A549 (cell line): ENCODE measurements at regions not wholly inside any gene's neighbourhood (a gene's known extent, or its start where the extent isn't known, plus 50 kb on each side); places are given as distances from the start of the nearest gene placed in this dataset.
"Not testable (repeated sequence)": the region's sequence is repeated elsewhere in the genome, so short reads cannot be mapped to it uniquely, and the experiment has no call there.

Source experiments
- ATAC-seq, 2 experiments: fragments of 200-7000 bp in 1 of 2; fragments of >200 bp in 1 of 2; cut with Nextera tagmentation in 1 of 2; cut with Tn5 transposase in 1 of 2; 3 replicates each; pipeline versions ENCODE4 v1.8.0 to v1.9.1; 2018 to 2020; ENCODE audit warnings: mild to moderate bottlenecking in 1 of 2, moderate library complexity in 1 of 2
- CTCF ChIA-PET: fragments of 300-600 bp; sonication (Branson Sonifier 250); formaldehyde crosslinking; extraction: SDS; loops from one replicate; lab custom pipeline; 2021; ENCODE audit warnings: antibody characterized with exemption, inconsistent platforms; lab: Yijun Ruan, JAX
- POLR2A ChIA-PET: fragments of 350-600 bp; formaldehyde crosslinking; extraction: SDS; loops from one replicate; lab custom pipeline; 2021; ENCODE audit warnings: antibody characterized with exemption, inconsistent platforms; lab: Yijun Ruan, JAX
- DNase-seq, 2 experiments: peaks; one replicate each; pipeline versions ENCODE4 v3.0.0 to v3.0.0-alpha.2; 2011 to 2016; ENCODE audit warnings: low read depth in 1 of 2, low spot score in 1 of 2
- FAIRE-seq: peaks from 2 replicates; lab custom pipeline; 2011; peaks lifted over from hg19 to GRCh38; lab: Jason Lieb, UNC
- H3K27ac ChIP-seq, 2 experiments: fragments of >200 bp; sonication (Bioruptor Twin); formaldehyde crosslinking; 3 replicates each; pipeline ENCODE4 v1.5.1; 2016 to 2017
- H3K4me1 ChIP-seq: fragments of >200 bp; sonication (Bioruptor Twin); formaldehyde crosslinking; 3 replicates; pipeline ENCODE4 v1.6.1; 2016
- H3K4me2 ChIP-seq: fragments of >200 bp; sonication (Bioruptor Twin); formaldehyde crosslinking; 3 replicates; pipeline ENCODE4 v1.6.1; 2016
- H3K4me3 ChIP-seq: fragments of >200 bp; sonication (Bioruptor Twin); formaldehyde crosslinking; 3 replicates; pipeline ENCODE4 v1.5.1; 2016
- H3K9me3 ChIP-seq: fragments of >200 bp; sonication (Bioruptor Twin); formaldehyde crosslinking; 3 replicates; pipeline ENCODE4 v1.6.1; 2016
- CHD2 ChIP-seq: fragments of 150-350 bp; IDR thresholded peaks from 2 replicates; pipeline ENCODE4 v1.6.1; 2014; ENCODE audit warnings: low read length; ENCODE audit not compliant: partially characterized antibody
- CTCF ChIP-seq: fragments of >200 bp; sonication (Bioruptor Twin); formaldehyde crosslinking; IDR thresholded peaks from 3 replicates; pipeline ENCODE4 v1.5.1; 2016
- EHMT2 ChIP-seq: fragments of 200-600 bp; sonication (generic); IDR thresholded peaks from 2 replicates; pipeline ENCODE4 v1.6.1; 2016; ENCODE audit warnings: antibody characterized with exemption, low read depth, mild to moderate bottlenecking, moderate library complexity
- ESRRA ChIP-seq: fragments of 150-350 bp; IDR thresholded peaks from 2 replicates; pipeline ENCODE4 v1.6.1; 2014; ENCODE audit warnings: mild to moderate bottlenecking, low read length, borderline replicate concordance
- FOSL2 ChIP-seq, 2 experiments: fragments of 450-650 bp in 1 of 2; fragments of >200 bp in 1 of 2; sonication (Bioruptor Twin) in 1 of 2; formaldehyde crosslinking; IDR thresholded peaks; 2 replicates each; pipeline versions ENCODE4 v1.5.0 to v1.6.1; 2016 to 2020; ENCODE audit warnings: mild to moderate bottlenecking in 1 of 2, moderate library complexity in 1 of 2
- GATA3 ChIP-seq: IDR thresholded peaks from 2 replicates; pipeline ENCODE4 v1.6.1; 2012; ENCODE audit warnings: borderline replicate concordance
- HDAC2 ChIP-seq: fragments of 200-600 bp; sonication (generic); IDR thresholded peaks from 2 replicates; pipeline ENCODE4 v1.6.1; 2016
- HES2 ChIP-seq: fragments of >200 bp; sonication (Bioruptor Twin); formaldehyde crosslinking; IDR thresholded peaks from 2 replicates; pipeline ENCODE4 v1.6.1; 2016
- HOXB5 ChIP-seq: fragments of 250-450 bp; sonication (Bioruptor Pico); IDR thresholded peaks from 2 replicates; pipeline ENCODE4 v1.5.0; 2020; ENCODE audit warnings: mild to moderate bottlenecking, moderate library complexity
- KDM5A ChIP-seq: fragments of 200-600 bp; sonication (generic); IDR thresholded peaks from 2 replicates; pipeline ENCODE4 v1.6.1; 2016; ENCODE audit warnings: antibody characterized with exemption, mild to moderate bottlenecking
- MYC ChIP-seq: IDR thresholded peaks from 2 replicates; pipeline ENCODE4 v1.6.1; 2012; ENCODE audit warnings: mild to moderate bottlenecking, inconsistent platforms, low read length, improper control_type of control experiment, borderline replicate concordance
- NFE2L2 ChIP-seq: fragments of 150-350 bp; conservative IDR thresholded peaks from 2 replicates; pipeline ENCODE4 v1.6.1; 2014; ENCODE audit warnings: low read length
- PBX3 ChIP-seq: IDR thresholded peaks from 2 replicates; pipeline ENCODE4 v1.6.1; 2012
- PHF8 ChIP-seq: fragments of 200-600 bp; sonication (generic); IDR thresholded peaks from 2 replicates; pipeline ENCODE4 v1.6.1; 2016; ENCODE audit warnings: low read depth, mild to moderate bottlenecking, antibody characterized with exemption, moderate library complexity, borderline replicate concordance
- POLR2AphosphoS2 ChIP-seq: conservative IDR thresholded peaks from 2 replicates; pipeline ENCODE4 v1.6.1; 2012; ENCODE audit warnings: low read length, improper control_type of control experiment, inconsistent platforms
- RAD21 ChIP-seq, 2 experiments: fragments of >200 bp in 1 of 2; sonication (Bioruptor Twin) in 1 of 2; formaldehyde crosslinking in 1 of 2; IDR thresholded peaks in 1 of 2; conservative IDR thresholded peaks in 1 of 2; 2 replicates in 1 of 2; 3 replicates in 1 of 2; pipeline ENCODE4 v1.6.1; 2012 to 2018; ENCODE audit warnings: inconsistent platforms in 1 of 2
- RARB ChIP-seq: fragments of 250-450 bp; sonication (Bioruptor Pico); IDR thresholded peaks from 2 replicates; pipeline ENCODE4 v1.8.0; 2021; ENCODE audit warnings: mild to moderate bottlenecking, moderate library complexity
- RCOR1 ChIP-seq: fragments of 150-350 bp; IDR thresholded peaks from 2 replicates; pipeline ENCODE4 v1.6.1; 2014; ENCODE audit warnings: antibody characterized with exemption, low read length, low read depth
- REST ChIP-seq: fragments of 200-600 bp; sonication (generic); IDR thresholded peaks from 2 replicates; pipeline ENCODE4 v1.6.1; 2016; ENCODE audit warnings: antibody characterized with exemption, mild to moderate bottlenecking, moderate library complexity
- RNF2 ChIP-seq: fragments of 200-600 bp; sonication (generic); IDR thresholded peaks from 2 replicates; pipeline ENCODE4 v1.6.1; 2016; ENCODE audit warnings: low read depth, mild to moderate bottlenecking, antibody characterized with exemption, moderate library complexity, borderline replicate concordance
- SREBF2 ChIP-seq: fragments of 450-650 bp; IDR thresholded peaks from 2 replicates; pipeline ENCODE4 v1.6.1; 2014; ENCODE audit warnings: mild to moderate bottlenecking, moderate library complexity
- TFCP2L1 ChIP-seq: fragments of 250-450 bp; sonication (Bioruptor Pico); IDR thresholded peaks from 2 replicates; pipeline ENCODE4 v1.5.0; 2021; ENCODE audit warnings: mild to moderate bottlenecking
- TP53 ChIP-seq: fragments of 250-450 bp; sonication (Bioruptor Pico); IDR thresholded peaks from 2 replicates; pipeline ENCODE4 v1.5.0; 2021; ENCODE audit warnings: mild to moderate bottlenecking, moderate library complexity
- WGBS: methylation state at CpG from one replicate; pipeline ENCODE4 v1.1.6; 2017; ENCODE audit errors: missing lambda C conversion rate; 5-methylcytosine and 5-hydroxymethylcytosine counted together

- H3K4me1 ChIP-seq, result no peaks in the 10 kb centered on the region
- POLR2A ChIA-PET, result no interaction called here
- no peak overlapping the region for H3K4me2 ChIP-seq
- 66% methylated on average over 8 of the region's 8 CpGs for WGBS
- H3K4me3 ChIP-seq, result no peak overlapping the region
- no peak overlapping the region for H3K27ac ChIP-seq
- ATAC-seq, result no peak
- H3K9me3 ChIP-seq, result no peaks in the 10 kb centered on the region
- no peak for FAIRE-seq
- TF ChIP-seq NFE2L2, result no peak
- no peak for TF ChIP-seq FOSL2 (IDR thresholded peaks at IDR 0.05)
- TF ChIP-seq FOSL2 (CRISPR knock-in tag; IDR thresholded peaks at IDR 0.05), result no peak
- no peak for TF ChIP-seq HDAC2
- TF ChIP-seq CHD2, result no peak
- no peak for TF ChIP-seq HES2
- TF ChIP-seq RARB (CRISPR knock-in tag), result no peak
- TF ChIP-seq RAD21 (conservative IDR thresholded peaks at IDR 0.05 in 1 of 2, IDR thresholded peaks at IDR 0.05 in 1 of 2), result no peak
- TF ChIP-seq GATA3, result no peak
- no peak for TF ChIP-seq PHF8
- TF ChIP-seq POLR2AphosphoS2, result no peak
- TF ChIP-seq KDM5A, result no peak
- TF ChIP-seq SREBF2, result no peak
- TF ChIP-seq REST, result no peak
- TF ChIP-seq HOXB5, result no peak
- TF ChIP-seq TFCP2L1 (CRISPR knock-in tag), result no peak
- TF ChIP-seq RCOR1, result no peak
- no peak for TF ChIP-seq MYC
- TF ChIP-seq CTCF, result no peak
- TF ChIP-seq, all 56 proteins: peak for 0
- no peak for DNase-seq
- CTCF ChIA-PET, result interaction anchor here (0.5 kb wide), 1 partner anchor 106 kb away, joined by 4 read pairs; no protein-coding TSS in a partner anchor
Measured at GRCh38 chr2:134009440-134009839, 244.4 kb upstream of the MGAT5 start.

GRCh38 chr2:134009906-134010305 is 244.0 kb upstream of the MGAT5 start:
- WGBS, result 37% methylated on average over 8 of the region's 17 CpGs
- H3K4me3 ChIP-seq, POLR2A ChIA-PET, H3K9me3 ChIP-seq, H3K4me2 ChIP-seq, FAIRE-seq, H3K4me1 ChIP-seq, DNase-seq, H3K27ac ChIP-seq, CTCF ChIA-PET, ATAC-seq: not testable (repeated sequence)

- ChIA-PET POLR2A (no interaction called here), CTCF (interaction anchor here (1.1 kb wide), 1 partner anchor 10 kb away, joined by 3 read pairs; no protein-coding TSS in a partner anchor)
- ATAC-seq (no peak), DNase-seq (no peak), FAIRE-seq (no peak)
- H3K9me3 ChIP-seq, result no peaks in the 10 kb centered on the region
- H3K4me2 ChIP-seq, result no peak overlapping the region
- H3K27ac ChIP-seq, result no peak overlapping the region
- TF ChIP-seq TP53 (CRISPR knock-in tag), result no peak
- no peak for TF ChIP-seq CHD2
- no peak for TF ChIP-seq TFCP2L1 (CRISPR knock-in tag)
- no peak for TF ChIP-seq RNF2
- TF ChIP-seq HES2, result no peak
- no peak for TF ChIP-seq RAD21 (conservative IDR thresholded peaks at IDR 0.05 in 1 of 2, IDR thresholded peaks at IDR 0.05 in 1 of 2)
- no peak for TF ChIP-seq POLR2AphosphoS2
- no peak for TF ChIP-seq ESRRA
- TF ChIP-seq SREBF2, result no peak
- no peak for TF ChIP-seq PBX3
- TF ChIP-seq HOXB5, result no peak
- TF ChIP-seq EHMT2, result no peak
- no peaks in the 10 kb centered on the region for H3K4me1 ChIP-seq
- WGBS, result 51% methylated on average over 6 of the region's 6 CpGs
- no peak overlapping the region for H3K4me3 ChIP-seq
Measured at GRCh38 chr2:134011936-134012586, 241.8 kb upstream of the MGAT5 start.
